Posterior vena cava (tissue), 2 donors: ENCODE measurements at regions not wholly inside any gene's neighbourhood (a gene's known extent, or its start where the extent isn't known, plus 50 kb on each side); places are given as distances from the start of the nearest gene placed in this dataset.
"Not testable (repeated sequence)": the region's sequence is repeated elsewhere in the genome, so short reads cannot be mapped to it uniquely, and the experiment has no call there.

ENCODE experiments used
- DNase-seq: peaks from one replicate; pipeline ENCODE4 v3.0.0-alpha.2; 2020; ENCODE audit warnings: low spot score
- intact Hi-C, 2 donors: fragments of 100-400 bp; cut with DNase I; formaldehyde crosslinking; loops; one replicate each; pipeline versions ENCODE4 v1.14.1 to v1.14.2; 2022 to 2023
- donor health status: DM: yes; HTN: yes; CAD: no.
- donor health status: DM: yes; HTN: yes; CAD: no.

- no peak for DNase-seq
- intact Hi-C loops, result no loop called here
These were observed 189.4 kb upstream of the ARID1B start for GRCh38 chr6:156587751-156588301.

DNA sequence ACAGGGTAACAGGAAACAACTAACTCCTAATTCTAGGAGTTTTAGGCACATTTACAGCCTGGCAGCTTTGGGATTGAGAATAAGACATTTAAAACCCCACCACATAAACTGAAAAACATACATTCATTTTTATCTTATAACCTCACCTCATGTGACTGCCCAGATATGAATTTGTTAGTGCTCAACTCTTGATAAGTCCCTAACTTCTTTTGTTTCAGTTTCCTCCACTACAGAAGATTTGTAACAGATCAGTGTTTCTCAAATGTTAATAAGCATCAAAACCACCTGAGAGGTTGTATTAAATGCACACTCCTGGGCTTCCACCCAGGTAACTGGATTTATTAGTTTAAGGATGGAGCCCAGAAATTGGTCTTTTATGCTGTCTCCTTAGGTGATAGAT is 190.1 kb upstream of the ARID1B start:
- DNase-seq, result no peak
- intact Hi-C loops, result no loop called here

DNA sequence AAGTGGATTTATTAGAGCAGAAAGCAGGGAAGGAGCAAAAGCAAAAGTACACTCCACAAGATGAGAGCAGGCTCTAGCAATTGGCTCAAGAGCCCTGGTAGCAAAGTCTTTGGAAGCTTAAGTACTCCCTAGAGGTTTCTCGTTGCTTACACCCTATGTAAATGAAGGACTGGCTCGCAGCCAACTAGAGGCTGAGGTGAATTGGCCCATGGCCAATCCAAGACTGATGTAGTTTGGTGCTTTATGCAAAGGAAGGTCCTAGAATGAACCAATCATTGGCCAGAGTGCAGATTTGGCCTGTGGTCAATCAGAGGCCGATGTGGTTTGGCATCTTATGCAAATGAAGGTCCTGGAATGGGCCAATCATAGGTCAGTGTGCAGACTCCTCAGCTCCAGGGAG is 191.3 kb upstream of the ARID1B start:
- intact Hi-C loops, result no loop called here
- DNase-seq, result no peak

- DNase-seq, intact Hi-C loops: not testable (repeated sequence)
These were observed 193.1 kb upstream of the ARID1B start for GRCh38 chr6:156584121-156584520.

DNA sequence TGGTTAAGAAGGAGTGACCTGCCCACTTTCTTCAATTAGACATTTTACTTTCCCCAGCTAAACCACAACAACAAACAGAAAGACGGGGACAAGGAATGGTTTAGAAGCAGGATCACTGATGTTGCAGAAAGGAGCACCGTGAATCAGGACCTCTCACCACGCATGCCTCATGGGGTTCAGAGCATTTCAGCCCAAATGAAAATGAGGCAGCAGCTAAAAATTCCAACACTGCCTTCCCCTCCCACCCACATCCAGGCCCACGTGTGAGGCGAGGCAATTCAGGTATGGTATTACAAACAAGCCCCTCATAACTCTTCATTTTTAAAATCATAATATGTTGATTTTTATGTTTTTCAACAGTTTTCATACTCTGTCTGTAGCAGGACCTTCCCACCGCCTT is 194.1 kb upstream of the ARID1B start:
- DNase-seq, result no peak
- intact Hi-C loops, result no loop called here

GRCh38 chr6:156582509-156582992 is 194.6 kb upstream of the ARID1B start:
- intact Hi-C loops, result no loop called here
- no peak for DNase-seq

GRCh38 chr6:156579564-156579963 is 197.6 kb upstream of the ARID1B start:
- no peak for DNase-seq
- intact Hi-C loops, result no loop called here

DNA sequence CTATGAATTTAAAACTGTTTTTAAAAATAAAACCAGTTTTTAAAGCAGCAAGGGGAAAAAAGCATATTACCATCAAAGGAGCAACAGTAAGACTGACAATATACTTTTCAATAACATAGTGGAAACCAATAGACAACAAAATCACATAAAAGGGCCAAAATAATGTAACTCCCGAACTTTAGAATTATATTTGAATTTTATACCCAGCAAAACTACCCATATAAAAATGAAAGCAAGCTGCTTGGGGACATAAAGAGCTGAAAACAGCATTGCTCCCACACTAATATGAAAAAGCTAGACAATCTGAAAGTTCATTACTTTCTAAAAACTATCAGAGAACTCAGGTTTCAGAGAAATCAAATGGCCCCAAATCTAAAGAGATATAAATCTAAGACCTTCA is 199.4 kb upstream of the ARID1B start:
- intact Hi-C loops, result no loop called here
- no peak for DNase-seq

DNA sequence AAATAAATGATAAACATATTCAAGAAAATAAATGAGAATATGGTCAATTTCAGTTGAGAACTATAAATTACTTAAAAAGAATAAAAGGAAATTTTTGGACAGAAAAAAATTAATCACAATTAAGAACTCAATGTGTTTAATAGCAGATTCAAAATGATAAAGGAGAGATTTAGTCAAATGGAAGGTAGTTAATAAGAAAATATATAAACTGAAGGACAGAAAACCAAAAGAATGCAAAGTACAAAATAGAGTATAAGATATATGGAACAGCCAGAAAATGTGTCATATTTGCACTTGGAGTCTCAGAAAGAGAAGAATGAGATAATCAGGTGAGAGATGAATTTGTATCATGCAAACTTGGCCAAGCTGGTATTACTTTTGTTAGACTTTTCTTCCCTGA is 201.8 kb upstream of the ARID1B start:
- DNase-seq, result no peak
- intact Hi-C loops, result no loop called here

DNA sequence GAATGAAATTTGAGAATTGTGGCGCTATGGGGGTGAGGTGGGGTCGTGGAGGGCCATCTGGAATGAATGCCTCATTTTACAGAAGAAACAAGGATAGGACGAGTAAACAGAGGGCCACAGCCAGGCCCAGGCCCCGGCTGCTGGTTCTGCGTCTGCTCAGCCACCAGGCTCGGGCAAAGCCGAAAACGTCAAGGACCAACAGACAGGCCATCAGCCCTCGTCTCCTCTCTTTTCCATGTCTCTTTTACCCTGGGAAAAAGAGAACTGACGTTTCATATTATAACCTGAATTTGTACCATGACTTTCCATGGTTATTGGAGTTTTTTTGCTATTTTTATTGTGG is 212.4 kb upstream of the ARID1B start:
- no peak for DNase-seq
- intact Hi-C loops, result loop anchor here (10.0 kb wide), 5 partner anchors 120 to 620 kb away; partner anchors contain the start of gene ARID1B (in 2 of the 2)

- DNase-seq, result peak; percentile 93
- intact Hi-C loops, result loop anchor here (10.0 kb wide), 5 partner anchors 121 to 621 kb away; partner anchors contain the start of gene ARID1B (in 2 of the 2)
These were observed 212.9 kb upstream of the ARID1B start for GRCh38 chr6:156564127-156564806.

DNA sequence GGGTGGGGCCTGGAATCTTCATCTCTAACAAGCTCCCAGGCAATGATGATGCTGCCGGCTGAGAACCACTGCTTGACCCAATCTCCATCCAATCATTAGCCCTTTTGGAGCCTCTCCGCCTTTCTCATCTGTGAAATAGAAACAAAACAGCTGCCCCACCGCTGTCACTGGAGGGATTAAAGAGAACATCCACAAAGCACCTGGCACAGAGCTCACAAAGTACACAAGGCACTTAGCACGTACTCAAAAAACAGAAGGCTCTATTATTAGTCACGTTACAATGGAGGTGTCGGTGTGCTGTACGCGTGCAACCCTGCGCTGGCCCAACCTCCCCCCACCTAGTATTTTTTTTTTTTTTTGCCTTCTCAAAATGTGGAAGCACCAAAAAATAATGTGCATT is 213.5 kb upstream of the ARID1B start:
- DNase-seq, result no peak

GRCh38 chr6:156562636-156563035 is 214.5 kb upstream of the ARID1B start:
- intact Hi-C loops, result loop anchor here (10.0 kb wide), 5 partner anchors 122 to 622 kb away; partner anchors contain the start of gene ARID1B (in 2 of the 2)
- DNase-seq, result no peak

More for the DNA sequence above, 213.5 kb upstream of the ARID1B start:
- intact Hi-C loops, result loop anchor here (10.0 kb wide), 5 partner anchors 121 to 621 kb away; partner anchors contain the start of gene ARID1B (in 2 of the 2)

DNA sequence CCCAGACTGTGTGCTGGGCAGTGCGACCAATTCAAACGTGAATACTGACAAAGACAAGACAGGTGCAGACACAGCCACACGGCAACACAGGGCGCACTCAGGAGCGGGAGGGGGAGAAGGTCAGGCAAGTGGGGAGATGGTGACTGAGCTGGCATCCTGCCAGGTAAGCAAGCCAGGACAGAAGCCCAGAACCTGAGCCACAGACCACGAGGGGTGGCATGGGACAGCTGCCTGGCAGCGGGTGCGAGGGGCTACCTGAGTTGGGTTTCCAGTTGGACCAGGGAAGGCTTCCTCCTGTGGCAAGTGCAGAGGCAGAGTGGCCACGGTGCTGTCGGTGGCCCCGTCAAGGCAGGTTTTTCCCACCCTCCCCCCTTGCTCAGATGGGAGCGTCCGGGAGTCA is 215.2 kb upstream of the ARID1B start:
- no peak for DNase-seq
- intact Hi-C loops, result loop anchor here (10.0 kb wide), 5 partner anchors 123 to 623 kb away; partner anchors contain the start of gene ARID1B (in 2 of the 2)

DNA sequence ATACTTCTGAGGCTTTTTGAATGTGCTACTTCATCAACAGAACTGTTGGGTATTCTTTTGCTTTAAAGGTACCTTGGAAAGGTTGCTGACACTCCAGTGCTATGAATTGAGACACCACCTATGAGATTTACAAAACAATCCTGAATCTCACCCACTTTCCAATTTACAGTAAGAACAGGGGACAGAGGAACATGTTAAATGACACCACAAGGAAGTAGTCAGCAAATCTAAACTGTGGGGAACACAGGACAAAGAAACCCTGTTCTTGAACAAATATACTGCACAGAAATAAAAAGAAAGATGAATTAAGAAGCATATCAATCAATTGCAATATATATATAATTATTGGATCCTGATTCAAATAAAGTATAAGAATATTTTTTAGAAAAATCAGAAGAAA is 216.7 kb upstream of the ARID1B start:
- intact Hi-C loops, result loop anchor here (10.0 kb wide), 5 partner anchors 124 to 624 kb away; partner anchors contain the start of gene ARID1B (in 2 of the 2)

DNA sequence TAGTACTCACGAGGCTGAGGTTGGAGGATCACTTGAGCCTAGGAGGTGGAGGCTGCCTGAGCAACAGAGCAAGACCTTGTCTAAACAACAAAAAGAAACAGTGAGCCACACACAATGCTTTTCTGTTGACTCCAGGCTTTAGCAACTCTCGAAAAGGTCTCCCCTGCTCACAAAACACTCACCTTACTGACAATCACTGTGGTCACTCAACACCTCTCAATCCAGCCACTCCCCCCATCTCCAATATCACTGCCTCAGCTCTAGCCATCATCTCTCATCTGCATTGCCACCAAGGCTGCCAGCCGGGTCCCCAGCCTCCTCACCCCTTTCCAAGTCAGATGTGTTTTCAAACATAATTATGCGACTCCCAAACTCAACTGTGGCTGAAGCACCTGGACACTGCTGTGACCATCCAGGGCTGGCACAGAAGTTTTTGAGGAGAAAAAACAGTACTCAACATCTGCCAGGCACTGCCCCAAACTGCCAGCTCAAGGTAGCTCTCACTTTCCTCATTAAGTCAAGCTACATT is 218.0 kb upstream of the ARID1B start:
- intact Hi-C loops, result no loop called here

More for the DNA sequence above, 216.7 kb upstream of the ARID1B start:
- DNase-seq, result no peak

GRCh38 chr6:156557911-156558259 is 219.3 kb upstream of the ARID1B start:
- intact Hi-C loops, result no loop called here
- no peak for DNase-seq

More for the DNA sequence above, 218.0 kb upstream of the ARID1B start:
- no peak for DNase-seq

DNA sequence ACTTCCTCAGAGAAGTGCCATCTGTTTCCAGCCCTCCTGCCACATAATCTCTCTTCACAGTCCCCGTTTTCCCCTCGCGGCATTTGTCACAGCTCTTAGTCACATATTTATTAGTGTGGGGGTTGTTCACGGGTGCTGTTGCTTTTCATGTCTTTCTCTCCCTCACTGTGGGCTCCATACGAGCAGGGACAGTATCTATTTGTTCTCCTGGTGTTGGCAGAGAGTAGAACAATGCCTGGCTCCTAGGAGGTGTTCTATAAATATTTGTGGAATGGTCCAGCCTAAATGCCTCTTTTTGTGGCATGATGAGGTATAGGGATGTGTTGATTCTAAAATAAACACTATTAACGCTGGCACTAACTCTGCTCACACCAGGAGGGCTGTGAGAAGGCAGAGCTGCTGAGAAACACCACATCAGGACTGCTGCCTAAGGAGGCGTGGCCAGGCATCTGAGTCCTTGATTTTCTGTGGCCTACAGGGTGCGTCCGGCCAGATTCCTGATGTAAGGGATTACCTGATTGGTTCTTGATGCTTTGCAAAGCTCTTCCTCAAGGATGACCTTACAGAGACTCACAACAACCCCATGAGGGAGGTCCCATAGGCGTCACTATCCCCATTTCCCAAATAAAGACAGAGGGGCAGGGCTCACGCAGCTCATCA is 219.8 kb upstream of the ARID1B start:
- intact Hi-C loops, result no loop called here
- DNase-seq, result no peak

GRCh38 chr6:156556811-156557210 is 220.4 kb upstream of the ARID1B start:
- intact Hi-C loops, result no loop called here

DNA sequence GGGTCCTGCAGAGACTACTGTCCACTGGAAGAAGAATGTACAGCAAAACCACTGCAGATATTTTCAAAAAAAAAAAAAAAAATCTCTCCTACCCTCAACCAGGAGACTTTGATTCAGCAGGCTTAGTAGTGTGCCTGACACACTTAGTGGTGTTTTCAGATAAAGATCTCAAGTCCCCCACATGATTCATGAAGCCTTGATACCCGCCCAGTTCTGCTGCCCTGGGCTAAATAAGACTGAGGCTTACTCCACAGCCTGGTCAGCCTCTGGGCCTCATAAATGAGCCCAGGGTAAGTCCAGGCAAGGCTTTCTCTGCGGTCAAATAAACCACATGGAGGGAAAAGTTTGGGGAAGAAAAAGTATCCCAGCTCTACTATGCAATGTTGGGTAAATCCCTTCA is 222.1 kb upstream of the ARID1B start:
- intact Hi-C loops, result no loop called here
- DNase-seq, result no peak

More at GRCh38 chr6:156556811-156557210, 220.4 kb upstream of the ARID1B start:
- DNase-seq, result no peak
